ENCODE measurements at regions not wholly inside any gene's neighbourhood (a gene's known extent, or its start where the extent isn't known, plus 50 kb on each side); places are given as distances from the start of the nearest gene placed in this dataset.

GRCh38 chr1:87398641-87399040, 70.0 kb downstream of the LMO4 start:
- TF ChIP-seq CTCF (IDR thresholded peaks at IDR 0.05), result no peak
- no peak for TF ChIP-seq POLR2A (IDR thresholded peaks at IDR 0.05)
